Nephron (organoid): ENCODE measurements at regions not wholly inside any gene's neighbourhood (a gene's known extent, or its start where the extent isn't known, plus 50 kb on each side); places are given as distances from the start of the nearest gene placed in this dataset.
"Not testable (repeated sequence)": the region's sequence is repeated elsewhere in the genome, so short reads cannot be mapped to it uniquely, and the experiment has no call there.

Experiments used
- H3K27ac Mint-ChIP-seq, 3 experiments: 2 replicates each; pipeline ENCODE4 v1.8.0; 2020; ENCODE audit warnings: mixed read lengths in 3 of 3, mild to moderate bottlenecking in 2 of 3, moderate library complexity in 1 of 3
- H3K27me3 Mint-ChIP-seq: 2 replicates; pipeline ENCODE4 v1.8.0; 2021; ENCODE audit warnings: low read depth, mild to moderate bottlenecking, moderate library complexity, mixed read lengths
- H3K36me3 Mint-ChIP-seq: 2 replicates; pipeline ENCODE4 v1.8.0; 2020; ENCODE audit warnings: low read depth, mixed read lengths
- H3K4me1 Mint-ChIP-seq: 2 replicates; pipeline ENCODE4 v1.8.0; 2020; ENCODE audit warnings: mixed read lengths
- H3K4me3 Mint-ChIP-seq, 3 experiments: 2 replicates each; pipeline ENCODE4 v1.8.0; 2020; ENCODE audit warnings: mild to moderate bottlenecking in 3 of 3, mixed read lengths in 3 of 3, moderate library complexity in 2 of 3
- H3K9me3 Mint-ChIP-seq: 2 replicates; pipeline ENCODE4 v1.8.0; 2020; ENCODE audit warnings: mixed read lengths
- CTCF ChIP-seq, 3 experiments: fragments of 200-600 bp; sonication (generic); IDR thresholded peaks; one replicate each; pipeline ENCODE4 v1.5.0; 2021; ENCODE audit warnings: antibody characterized with exemption in 3 of 3; ENCODE audit not compliant: unreplicated experiment in 3 of 3

DNA sequence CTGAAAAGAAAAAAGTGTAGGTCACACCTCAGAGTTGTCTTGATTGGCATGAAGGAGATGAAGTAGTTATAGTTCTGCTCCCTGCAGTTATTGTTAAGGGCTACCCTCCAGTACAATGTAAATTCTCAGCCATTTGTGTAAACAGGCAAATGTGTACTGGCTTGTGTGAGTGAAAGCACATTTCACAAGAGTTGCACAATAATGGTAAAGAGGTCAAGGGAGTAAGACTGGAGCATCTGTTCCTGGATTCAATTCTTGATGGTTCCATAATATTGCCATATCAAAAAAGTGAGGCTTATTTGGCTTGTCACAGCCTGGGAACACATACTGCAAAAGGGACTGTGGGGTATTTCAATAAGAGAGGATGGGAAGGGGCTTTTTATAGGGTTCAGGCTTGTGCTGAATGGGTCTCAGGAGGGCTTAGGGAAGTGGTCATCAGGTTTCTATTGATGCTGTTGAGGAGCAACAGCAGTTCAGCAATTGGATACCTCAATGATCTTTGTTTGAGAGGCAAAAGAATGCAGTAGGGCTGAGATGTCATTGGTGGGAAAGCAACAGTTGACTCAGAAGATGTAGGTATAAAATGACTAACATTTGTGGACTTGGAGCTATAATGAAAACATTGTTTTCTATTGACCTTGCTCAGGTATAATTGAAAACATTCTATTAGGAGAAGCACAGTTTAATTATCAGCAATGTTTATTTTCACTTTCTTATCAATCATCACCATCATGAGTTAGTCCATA is 402.6 kb downstream of the BCKDHB start:
- TF ChIP-seq CTCF (IDR thresholded peaks at IDR 0.05; ENCODE audit: unreplicated experiment in 3 of 3), result no peak

GRCh38 chr6:80504882-80505281 is 398.4 kb downstream of the BCKDHB start:
- Mint-ChIP-seq H3K4me3 (no peak overlapping the region), H3K27ac (no peak overlapping the region), H3K27me3 (no peaks in the 10 kb centered on the region), H3K36me3 (no peaks in the 10 kb centered on the region), H3K9me3 (no peaks in the 10 kb centered on the region), H3K4me1 (no peaks in the 10 kb centered on the region)
- no peak for TF ChIP-seq CTCF (IDR thresholded peaks at IDR 0.05; ENCODE audit: unreplicated experiment in 3 of 3)

More for the DNA sequence above, 402.6 kb downstream of the BCKDHB start:
- Mint-ChIP-seq H3K4me1 (no peaks in the 10 kb centered on the region), H3K9me3 (no peaks in the 10 kb centered on the region), H3K36me3 (no peaks in the 10 kb centered on the region), H3K27me3 (no peaks in the 10 kb centered on the region), H3K4me3 (no peak overlapping the region), H3K27ac (no peak overlapping the region)

- TF ChIP-seq CTCF (IDR thresholded peaks at IDR 0.05; ENCODE audit: unreplicated experiment in 3 of 3), result no peak
- H3K4me1 Mint-ChIP-seq, result no peaks in the 10 kb centered on the region
- H3K9me3 Mint-ChIP-seq, result no peaks in the 10 kb centered on the region
- no peak overlapping the region for H3K4me3 Mint-ChIP-seq
- no peak overlapping the region for H3K27ac Mint-ChIP-seq
- H3K27me3 Mint-ChIP-seq, result no peaks in the 10 kb centered on the region
- no peaks in the 10 kb centered on the region for H3K36me3 Mint-ChIP-seq
These were observed 397.2 kb downstream of the BCKDHB start for GRCh38 chr6:80503660-80504059.

DNA sequence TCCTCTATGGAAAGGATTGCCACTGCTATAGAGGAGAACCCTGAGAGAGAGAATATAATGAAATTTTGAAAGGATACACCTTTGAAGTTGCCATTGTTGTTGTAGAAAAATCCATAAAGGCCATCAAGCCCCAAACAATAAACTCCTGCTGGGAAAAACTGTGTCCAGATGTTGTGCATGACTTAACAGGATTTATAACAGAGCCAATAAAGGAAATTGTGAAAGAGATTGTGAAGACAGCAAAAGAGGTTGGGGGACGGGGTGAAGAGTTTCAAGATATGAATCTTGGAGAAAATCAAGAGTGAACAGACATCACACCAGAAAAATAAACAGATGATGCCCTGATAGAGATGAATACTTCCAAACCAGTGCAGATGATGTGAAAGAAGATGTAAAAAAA is 396.4 kb downstream of the BCKDHB start:
- Mint-ChIP-seq H3K9me3 (no peaks in the 10 kb centered on the region), H3K36me3 (no peaks in the 10 kb centered on the region), H3K4me3 (no peak overlapping the region)

DNA sequence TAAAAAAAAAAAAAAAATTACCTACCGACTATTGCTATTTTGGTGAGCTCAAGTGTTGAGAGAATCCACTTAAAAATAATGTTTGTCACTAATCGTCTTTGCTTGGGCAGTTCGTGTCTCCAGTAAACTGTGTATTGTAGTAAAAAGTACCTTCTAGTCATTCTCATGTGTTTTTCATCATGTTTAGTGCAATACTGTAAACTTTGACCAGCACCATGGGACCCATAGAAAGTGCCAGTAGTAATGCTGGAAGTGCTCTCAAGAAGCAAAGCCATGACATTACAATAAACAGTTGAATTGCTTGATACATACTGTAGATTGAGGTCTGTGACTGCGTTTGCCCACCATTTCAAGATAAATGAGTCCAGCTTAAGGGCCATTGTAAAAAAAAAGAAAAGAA is 395.2 kb downstream of the BCKDHB start:
- Mint-ChIP-seq H3K27me3 (no peaks in the 10 kb centered on the region), H3K27ac (no peak overlapping the region), H3K9me3 (peaks cover 4% of the 10 kb centered on the region), H3K36me3 (no peaks in the 10 kb centered on the region), H3K4me3 (no peak overlapping the region), H3K4me1 (no peaks in the 10 kb centered on the region)
- TF ChIP-seq CTCF (IDR thresholded peaks at IDR 0.05; ENCODE audit: unreplicated experiment in 3 of 3), result no peak

More for the DNA sequence above, 396.4 kb downstream of the BCKDHB start:
- Mint-ChIP-seq H3K27me3 (no peaks in the 10 kb centered on the region), H3K4me1 (no peaks in the 10 kb centered on the region), H3K27ac (no peak overlapping the region)
- no peak for TF ChIP-seq CTCF (IDR thresholded peaks at IDR 0.05; ENCODE audit: unreplicated experiment in 3 of 3)

DNA sequence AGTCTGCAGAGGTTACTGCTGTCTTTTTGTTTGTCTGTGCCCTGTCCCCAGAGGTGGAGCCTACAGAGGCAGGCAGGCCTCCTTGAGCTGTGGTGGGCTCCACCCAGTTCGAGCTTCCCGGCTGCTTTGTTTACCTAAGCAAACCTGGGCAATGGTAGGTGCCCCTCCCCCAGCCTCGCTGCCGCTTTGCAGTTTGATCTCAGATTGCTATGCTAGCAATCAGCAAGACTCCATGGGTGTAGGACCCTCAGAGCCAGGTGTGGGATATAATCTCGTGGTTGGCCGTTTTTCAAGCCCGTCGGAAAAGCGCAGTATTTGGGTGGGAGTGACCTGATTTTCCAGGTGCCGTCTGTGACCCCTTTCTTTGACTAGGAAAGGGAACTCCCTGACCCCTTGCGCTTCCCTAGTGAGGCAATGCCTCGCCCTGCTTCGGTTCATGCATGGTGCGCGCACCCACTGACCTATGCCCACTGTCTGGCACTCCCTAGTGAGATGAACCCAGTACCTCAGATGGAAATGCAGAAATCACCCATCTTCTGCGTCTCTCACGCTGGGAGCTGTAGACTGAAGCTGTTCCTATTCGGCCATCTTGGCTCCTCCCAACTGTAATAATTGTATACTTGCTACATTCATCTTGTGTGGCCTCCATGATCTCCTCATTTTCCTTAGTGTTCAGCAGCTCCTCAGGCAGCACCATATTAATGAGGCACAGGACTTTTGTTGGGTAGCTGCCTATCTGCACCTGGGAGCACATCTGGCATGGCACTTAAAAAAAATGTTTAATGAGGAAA is 391.4 kb downstream of the BCKDHB start:
- not testable (repeated sequence) for H3K27me3 Mint-ChIP-seq, H3K9me3 Mint-ChIP-seq, H3K4me1 Mint-ChIP-seq, H3K27ac Mint-ChIP-seq, H3K4me3 Mint-ChIP-seq, H3K36me3 Mint-ChIP-seq
